ENCODE measurements at regions not wholly inside any gene's neighbourhood (a gene's known extent, or its start where the extent isn't known, plus 50 kb on each side); places are given as distances from the start of the nearest gene placed in this dataset.

- no peak overlapping the region for H3K27ac ChIP-seq
- intact Hi-C loops (cut with DNase I; ENCODE audit: low total_unique reads): no loop called here
- no peaks in the 10 kb centered on the region for H3K36me3 ChIP-seq
- no peak for TF ChIP-seq POLR2AphosphoS5 (IDR thresholded peaks at IDR 0.05)
- no peak for TF ChIP-seq POLR2A (IDR thresholded peaks at IDR 0.05)
- TF ChIP-seq CTCF (IDR thresholded peaks at IDR 0.05): no peak
- H3K9me3 ChIP-seq: peaks cover 0 to 4% of the 10 kb centered on the region in 2 donors
- H3K27me3 ChIP-seq: no peaks in the 10 kb centered on the region
- no peak overlapping the region for H3K4me3 ChIP-seq
- no peaks in the 10 kb centered on the region for H3K4me1 ChIP-seq
- DNase-seq (ENCODE audit: low spot score in 2 of 2): no peak
Measured at GRCh38 chr20:12255461-12255970, 337.8 kb downstream of the BTBD3 start.

GRCh38 chr20:12256806-12257205, 339.1 kb downstream of the BTBD3 start:
- TF ChIP-seq POLR2A (IDR thresholded peaks at IDR 0.05): no peak
- H3K4me3 ChIP-seq: no peak overlapping the region
- no peak for DNase-seq (ENCODE audit: low spot score in 2 of 2)
- intact Hi-C loops (cut with DNase I; ENCODE audit: low total_unique reads): no loop called here
- no peaks in the 10 kb centered on the region for H3K27me3 ChIP-seq
- no peaks in the 10 kb centered on the region for H3K36me3 ChIP-seq
- no peak overlapping the region for H3K27ac ChIP-seq
- H3K9me3 ChIP-seq: no peaks in the 10 kb centered on the region
- no peaks in the 10 kb centered on the region for H3K4me1 ChIP-seq

- Histone ChIP-seq H3K36me3 (no peaks in the 10 kb centered on the region), H3K27ac (no peak overlapping the region), H3K9me3 (no peaks in the 10 kb centered on the region), H3K4me1 (no peaks in the 10 kb centered on the region), H3K27me3 (no peaks in the 10 kb centered on the region), H3K4me3 (no peak overlapping the region)
- no peak for TF ChIP-seq POLR2AphosphoS5 (IDR thresholded peaks at IDR 0.05)
- TF ChIP-seq CTCF (IDR thresholded peaks at IDR 0.05): no peak
- no peak for TF ChIP-seq POLR2A (IDR thresholded peaks at IDR 0.05)
- intact Hi-C loops (cut with DNase I; ENCODE audit: low total_unique reads): no loop called here
- DNase-seq (ENCODE audit: low spot score in 2 of 2): no peak
Measured at GRCh38 chr20:12262747-12263146, 345.1 kb downstream of the BTBD3 start.

GRCh38 chr20:12264711-12265110, 347.0 kb downstream of the BTBD3 start:
- intact Hi-C loops (cut with DNase I; ENCODE audit: low total_unique reads): no loop called here
- Histone ChIP-seq H3K27ac (no peak overlapping the region), H3K9me3 (no peaks in the 10 kb centered on the region), H3K36me3 (no peaks in the 10 kb centered on the region), H3K4me3 (no peak overlapping the region), H3K27me3 (no peaks in the 10 kb centered on the region), H3K4me1 (no peaks in the 10 kb centered on the region)
- TF ChIP-seq POLR2A (IDR thresholded peaks at IDR 0.05) (no peak), CTCF (IDR thresholded peaks at IDR 0.05) (no peak)
- DNase-seq (ENCODE audit: low spot score in 2 of 2): no peak

GRCh38 chr20:12265662-12266061, 348.0 kb downstream of the BTBD3 start:
- intact Hi-C loops (cut with DNase I; ENCODE audit: low total_unique reads): no loop called here
- H3K36me3 ChIP-seq: no peaks in the 10 kb centered on the region
- no peaks in the 10 kb centered on the region for H3K9me3 ChIP-seq
- H3K27ac ChIP-seq: no peak overlapping the region
- DNase-seq (ENCODE audit: low spot score in 2 of 2): no peak
- no peak overlapping the region for H3K4me3 ChIP-seq
- H3K27me3 ChIP-seq: no peaks in the 10 kb centered on the region
- TF ChIP-seq POLR2AphosphoS5 (IDR thresholded peaks at IDR 0.05) (no peak), POLR2A (IDR thresholded peaks at IDR 0.05) (no peak)
- no peaks in the 10 kb centered on the region for H3K4me1 ChIP-seq

GRCh38 chr20:12269579-12269978, 351.9 kb downstream of the BTBD3 start:
- no peak for DNase-seq (ENCODE audit: low spot score in 2 of 2)
- no peaks in the 10 kb centered on the region for H3K4me1 ChIP-seq
- no peak overlapping the region for H3K27ac ChIP-seq
- no peaks in the 10 kb centered on the region for H3K27me3 ChIP-seq
- no peak overlapping the region for H3K4me3 ChIP-seq
- H3K36me3 ChIP-seq: no peaks in the 10 kb centered on the region
- H3K9me3 ChIP-seq: no peaks in the 10 kb centered on the region
- intact Hi-C loops (cut with DNase I; ENCODE audit: low total_unique reads): no loop called here
- TF ChIP-seq POLR2AphosphoS5 (IDR thresholded peaks at IDR 0.05) (no peak), CTCF (IDR thresholded peaks at IDR 0.05) (no peak), POLR2A (IDR thresholded peaks at IDR 0.05) (no peak)
